ENCODE measurements at regions not wholly inside any gene's neighbourhood (a gene's known extent, or its start where the extent isn't known, plus 50 kb on each side); places are given as distances from the start of the nearest gene placed in this dataset.
A peak's percentile ranks its signal among the peaks of the same experiment; 100 is the strongest.
"Not testable (repeated sequence)": the region's sequence is repeated elsewhere in the genome, so short reads cannot be mapped to it uniquely, and the experiment has no call there.

DNA sequence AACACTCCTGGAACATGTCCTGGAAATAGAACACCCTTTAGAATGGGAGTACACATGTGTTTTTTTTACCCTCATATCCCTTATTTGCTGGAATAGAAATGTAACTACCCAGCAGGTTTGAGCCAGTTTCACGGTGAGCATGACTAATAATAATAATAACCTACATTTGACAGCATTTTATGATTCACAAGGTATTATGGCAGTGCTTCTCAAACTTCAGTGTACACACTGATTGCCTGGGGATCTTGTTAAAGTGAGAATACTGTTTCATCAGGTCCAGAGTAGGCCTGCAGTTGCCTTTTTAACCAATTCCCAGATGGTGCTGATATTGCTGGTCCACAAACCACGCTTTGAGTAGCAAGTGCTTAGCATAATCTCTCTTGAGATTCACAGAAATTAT is 63.9 kb downstream of the NFKBIZ start:
- DNase-seq = no peak

DNA sequence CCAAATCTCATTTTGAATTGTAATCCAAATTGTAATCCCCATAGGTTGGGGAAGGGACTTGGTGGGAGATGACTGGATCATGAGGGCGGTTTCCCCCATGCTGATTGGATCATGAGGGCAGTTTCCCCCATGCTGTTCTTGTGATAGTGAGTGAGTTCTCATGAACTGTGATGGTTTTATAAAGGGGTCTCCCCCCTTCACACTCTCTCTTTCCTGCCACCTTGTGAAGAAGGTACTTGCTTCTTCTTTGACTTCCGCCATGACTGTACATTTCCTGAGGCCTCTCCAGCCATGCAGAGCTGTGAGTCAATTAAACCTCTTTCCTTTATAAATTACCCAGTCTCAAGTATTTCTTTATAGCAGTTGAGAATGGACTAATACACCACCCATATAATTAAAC is 68.4 kb downstream of the NFKBIZ start:
- DNase-seq = not testable (repeated sequence)

DNA sequence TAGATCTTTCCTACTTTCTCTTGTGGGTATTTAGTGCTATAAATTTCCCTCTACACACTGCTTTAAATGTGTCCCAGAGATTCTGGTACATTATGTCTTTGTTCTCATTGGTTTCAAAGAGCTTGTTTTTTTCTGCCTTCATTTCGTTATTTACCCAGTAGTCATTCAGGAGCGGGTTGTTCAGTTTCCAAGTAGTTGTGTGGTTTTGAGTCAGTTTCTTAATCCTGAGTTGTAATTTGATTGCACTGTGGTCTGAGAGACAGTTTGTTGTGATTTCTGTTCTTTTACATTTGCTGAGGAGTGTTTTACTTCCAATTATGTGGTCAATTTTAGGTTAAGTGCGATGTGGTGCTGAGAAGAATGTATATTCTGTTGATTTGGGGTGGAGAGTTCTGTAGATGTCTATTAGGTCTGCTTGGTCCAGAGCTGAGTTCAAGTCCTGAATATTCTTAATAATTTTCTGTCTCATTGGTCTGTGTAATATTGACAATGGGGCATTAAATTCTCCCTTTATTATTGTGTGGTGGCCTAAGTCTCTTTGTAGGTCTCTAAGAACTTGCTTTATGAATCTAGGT is 72.9 kb downstream of the NFKBIZ start:
- not testable (repeated sequence) for DNase-seq

DNA sequence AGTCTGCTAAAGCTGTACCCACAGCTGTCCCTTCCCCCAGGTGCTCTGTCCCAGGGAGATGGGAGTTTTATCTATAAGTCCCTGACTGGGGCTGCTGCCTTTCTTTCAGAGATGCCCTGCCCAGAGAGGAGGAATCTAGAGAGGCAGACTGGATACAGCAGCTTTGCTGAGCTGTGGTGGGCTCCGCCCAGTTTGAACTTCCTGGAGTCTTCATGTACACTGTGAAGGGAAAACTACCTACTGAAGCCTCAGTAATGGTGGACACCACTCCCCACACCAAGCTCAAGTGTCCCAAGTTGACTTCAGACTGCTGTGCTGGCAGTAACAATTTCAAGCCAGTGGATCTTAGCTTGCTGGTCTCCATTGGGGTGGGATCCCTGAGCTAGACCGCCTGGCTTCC is 75.3 kb downstream of the NFKBIZ start:
- DNase-seq = not testable (repeated sequence)

DNA sequence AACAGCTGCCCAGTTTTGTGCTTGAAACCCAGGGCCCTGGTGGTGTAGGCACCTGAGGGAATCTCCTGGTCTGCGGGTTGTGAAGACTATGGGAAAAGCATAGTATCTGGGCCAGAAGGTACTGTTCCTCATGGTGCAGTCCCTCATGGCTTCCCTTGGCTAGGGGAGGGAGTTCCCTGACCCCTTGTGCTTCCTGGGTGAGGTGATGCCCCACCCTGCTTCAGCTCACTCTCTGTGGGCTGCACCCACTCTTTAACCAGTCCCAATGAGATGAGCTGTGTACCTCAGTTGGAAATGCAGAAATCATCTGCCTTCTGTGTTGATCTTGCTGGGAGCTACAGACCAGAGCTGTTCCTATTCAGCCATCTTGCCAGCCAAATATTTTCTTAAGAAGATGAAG is 75.8 kb downstream of the NFKBIZ start:
- not testable (repeated sequence) for DNase-seq

DNA sequence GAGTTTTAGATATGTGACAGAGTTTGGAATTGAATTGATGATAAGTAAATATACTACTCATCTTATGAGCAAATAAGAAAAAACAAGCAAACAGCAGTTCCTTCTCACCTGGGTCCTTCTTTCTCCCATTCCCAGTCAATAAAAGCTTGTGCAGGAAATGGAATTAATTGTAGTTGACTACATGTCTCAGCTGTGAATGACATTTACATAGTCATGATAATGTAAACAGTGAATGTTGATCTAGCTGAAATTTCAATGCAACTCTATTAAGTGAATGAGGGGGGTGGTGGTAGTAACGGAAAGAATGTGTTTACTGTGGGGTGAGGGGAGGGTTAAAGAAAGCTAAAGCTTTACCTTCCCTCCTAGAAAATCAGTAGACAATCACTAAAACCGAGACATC is 76.2 kb downstream of the NFKBIZ start:
- no peak for DNase-seq

DNA sequence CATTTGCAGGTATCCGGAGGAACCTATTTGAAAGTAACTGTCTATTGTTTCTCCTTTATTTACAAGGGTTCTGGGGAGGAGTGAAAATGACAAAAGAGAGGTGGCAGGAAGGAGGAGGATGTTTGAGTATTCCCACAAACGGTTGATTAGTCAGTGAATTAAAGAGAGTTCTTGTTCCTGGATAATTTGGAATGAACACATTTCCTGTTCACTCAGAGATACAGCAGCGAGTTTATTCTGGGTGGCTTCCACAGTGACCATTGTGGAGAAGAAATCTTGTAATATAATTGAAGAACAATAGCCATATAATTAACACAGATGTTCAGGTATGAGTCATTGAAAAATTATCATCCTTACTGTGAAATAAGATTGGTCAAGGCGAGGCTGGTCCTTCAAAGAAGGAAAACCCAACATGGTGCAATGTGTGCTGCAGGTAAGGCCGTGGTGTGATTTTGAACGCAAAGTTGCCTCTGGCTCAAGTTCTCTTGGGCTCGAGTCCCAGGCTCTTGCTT is 77.3 kb downstream of the NFKBIZ start:
- no peak for DNase-seq

DNA sequence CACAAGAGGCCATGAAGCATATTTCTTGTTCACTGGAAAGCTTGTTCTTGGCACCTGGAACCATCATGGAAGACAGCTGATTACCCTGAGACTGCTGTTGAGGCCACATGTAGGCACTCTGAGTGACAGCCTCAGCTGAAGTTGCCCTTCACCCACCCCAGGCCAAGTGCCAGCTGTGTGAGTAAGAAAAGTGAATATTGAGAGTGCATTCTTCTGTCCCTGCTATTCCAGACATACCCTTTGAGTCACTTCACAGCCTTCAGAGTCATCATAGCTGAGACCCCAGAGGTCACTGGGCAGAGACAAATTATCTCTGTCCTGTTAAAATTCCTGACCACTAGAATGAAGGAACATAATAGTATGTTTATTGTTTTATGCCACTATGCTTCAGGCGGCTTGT is 79.6 kb downstream of the NFKBIZ start:
- DNase-seq = no peak

DNA sequence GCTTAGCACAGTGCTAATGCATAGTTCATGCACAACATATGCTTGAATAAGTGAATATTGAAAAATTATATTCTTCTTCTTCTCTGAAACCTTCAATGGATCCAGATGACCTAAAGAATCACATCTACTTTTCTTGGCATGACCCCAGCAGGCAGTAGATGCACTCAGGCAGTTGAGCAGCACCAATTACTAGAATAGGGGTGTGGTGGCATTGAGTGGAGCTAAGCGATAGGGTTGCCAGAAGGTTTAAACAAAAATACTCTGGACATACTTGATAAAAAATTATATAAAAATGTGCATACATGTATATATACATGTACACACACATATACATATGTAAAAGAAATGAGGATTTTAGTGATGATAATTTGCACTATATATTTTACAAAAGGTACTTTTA is 81.8 kb downstream of the NFKBIZ start:
- DNase-seq = no peak

DNA sequence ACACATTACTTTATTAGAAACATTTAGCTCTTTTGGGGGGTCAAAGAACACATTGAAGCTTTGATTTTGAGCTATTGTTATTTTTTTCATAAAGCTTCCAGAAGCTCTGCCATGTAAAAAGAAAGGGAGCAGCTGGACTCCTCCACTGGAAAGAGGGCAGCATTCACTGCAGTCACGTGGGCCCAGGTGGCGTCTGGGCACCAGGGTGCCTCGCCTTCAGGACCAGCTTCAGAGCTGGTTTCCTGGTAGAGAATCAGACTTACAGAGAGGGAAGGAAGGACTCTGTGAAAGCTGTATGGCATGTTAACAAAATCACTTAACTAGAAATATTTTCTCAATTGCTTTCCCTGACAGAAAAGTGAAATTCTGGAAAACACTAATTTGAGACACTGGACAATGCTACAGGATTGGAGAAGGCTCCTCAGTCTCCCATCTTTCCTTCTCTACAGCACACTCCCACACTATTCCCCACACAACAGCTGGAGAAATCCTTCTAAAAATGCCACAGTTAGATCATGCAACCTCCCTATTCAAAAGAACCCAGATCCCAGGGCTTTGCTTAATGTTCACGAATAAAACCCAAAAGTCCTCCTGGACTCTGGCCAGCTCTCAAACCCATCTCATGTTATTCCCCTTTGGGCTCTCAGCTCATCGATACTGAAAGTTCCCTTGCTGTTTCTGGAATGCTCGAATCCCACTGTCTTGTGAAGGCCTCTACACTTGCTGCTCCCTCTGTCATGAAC is 83.2 kb downstream of the NFKBIZ start:
- DNase-seq = no peak

DNA sequence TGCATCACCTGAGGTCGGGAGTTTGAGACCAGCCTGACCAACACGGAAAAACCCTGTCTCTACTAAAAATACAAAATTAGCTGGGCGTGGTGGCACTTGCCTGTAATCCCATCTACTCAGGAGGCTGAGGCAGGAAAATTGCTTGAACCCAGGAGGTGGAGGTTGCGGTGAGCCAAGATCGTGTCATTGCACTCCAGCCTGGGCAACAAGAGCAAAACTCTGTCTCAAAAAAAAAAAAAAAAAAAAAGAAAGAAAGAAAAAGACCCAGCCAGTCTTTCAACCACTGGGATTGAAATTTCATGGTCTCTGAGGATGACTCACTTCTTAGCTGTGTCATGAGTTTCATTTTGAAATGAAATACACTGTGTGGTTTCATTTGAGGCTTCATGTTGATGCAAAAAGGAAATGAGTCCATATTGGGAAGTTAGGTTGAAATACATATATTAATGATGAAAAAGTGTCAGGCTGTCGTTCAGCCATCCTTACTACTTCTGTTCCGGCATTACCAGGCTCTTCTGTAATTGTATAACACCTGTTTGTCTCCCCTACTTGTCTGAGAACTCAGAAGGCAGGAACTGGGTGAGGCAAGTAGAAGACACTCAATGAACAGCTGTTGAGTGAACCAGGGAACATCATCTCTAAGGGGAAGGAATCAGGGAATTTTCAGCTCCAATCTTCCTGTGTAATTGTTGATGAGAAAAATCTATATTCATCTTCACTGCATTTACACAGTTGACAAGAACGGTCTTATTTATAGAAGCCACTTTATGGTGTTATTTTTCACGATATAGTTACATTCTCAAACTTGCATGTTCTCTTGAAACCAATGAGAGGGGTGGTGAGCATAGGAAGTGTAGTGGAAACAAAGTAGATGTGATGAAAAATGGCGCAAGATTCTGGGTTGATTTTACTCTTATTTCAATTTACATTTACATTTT is 87.4 kb downstream of the NFKBIZ start:
- no peak for DNase-seq

DNA sequence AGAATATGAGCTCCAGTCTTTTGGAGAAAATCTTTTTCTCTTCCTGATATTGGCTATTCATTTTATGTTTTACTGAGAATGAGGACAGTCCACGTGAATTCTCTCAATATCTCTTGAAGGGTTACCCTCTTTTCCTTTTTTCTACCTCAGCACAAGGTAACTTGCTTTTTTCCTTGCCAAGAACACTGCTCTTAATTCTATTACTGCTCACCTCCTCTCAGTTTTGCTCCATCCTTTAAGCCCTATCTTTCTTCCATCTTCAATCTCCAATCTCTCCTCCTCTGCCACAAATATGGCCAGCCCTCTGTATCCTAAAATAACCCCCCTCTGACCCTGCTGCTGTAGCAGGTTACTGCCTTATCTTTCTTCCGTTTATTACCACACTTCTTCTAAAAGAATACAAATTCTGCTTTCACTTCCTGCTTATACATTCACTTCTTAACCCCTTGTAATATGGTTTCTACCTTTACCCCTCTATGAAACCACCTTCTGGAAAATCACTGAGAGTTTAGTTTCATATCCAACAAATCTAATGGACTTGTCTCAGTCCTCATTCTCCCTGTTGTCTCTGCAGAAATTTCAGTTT is 89.0 kb downstream of the NFKBIZ start:
- no peak for DNase-seq

DNA sequence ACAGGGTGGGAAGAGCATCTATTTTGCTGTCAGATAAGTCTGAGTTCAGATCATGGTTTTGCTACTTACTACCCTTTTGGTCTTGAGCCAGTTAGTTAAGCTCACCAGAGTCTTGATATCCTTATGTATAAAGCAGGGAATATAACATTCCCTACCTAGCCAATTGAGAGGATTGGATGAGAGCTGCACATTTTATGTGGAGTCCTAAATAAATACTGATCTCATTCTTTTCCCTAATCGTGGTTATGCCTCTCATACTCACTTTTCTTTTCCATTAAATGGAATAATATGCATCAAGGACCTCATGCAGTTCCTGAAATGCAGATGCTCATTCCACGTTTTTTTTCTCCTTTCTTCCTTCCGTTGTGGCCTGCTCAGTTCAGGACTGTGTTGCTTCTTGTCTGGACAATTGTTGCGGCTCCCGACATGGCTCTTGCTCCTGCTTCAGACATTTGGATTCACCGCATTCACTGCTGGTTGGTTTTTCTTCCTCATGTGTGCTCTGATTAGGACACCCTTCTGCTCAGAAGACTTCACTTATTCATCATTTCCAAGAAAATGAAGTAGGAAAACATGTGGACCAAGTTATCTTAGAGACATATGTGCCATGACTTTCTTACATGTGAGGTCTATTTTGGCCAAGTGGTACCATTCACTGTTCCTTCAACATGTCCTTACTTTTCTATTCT is 90.2 kb downstream of the NFKBIZ start:
- DNase-seq = no peak

DNA sequence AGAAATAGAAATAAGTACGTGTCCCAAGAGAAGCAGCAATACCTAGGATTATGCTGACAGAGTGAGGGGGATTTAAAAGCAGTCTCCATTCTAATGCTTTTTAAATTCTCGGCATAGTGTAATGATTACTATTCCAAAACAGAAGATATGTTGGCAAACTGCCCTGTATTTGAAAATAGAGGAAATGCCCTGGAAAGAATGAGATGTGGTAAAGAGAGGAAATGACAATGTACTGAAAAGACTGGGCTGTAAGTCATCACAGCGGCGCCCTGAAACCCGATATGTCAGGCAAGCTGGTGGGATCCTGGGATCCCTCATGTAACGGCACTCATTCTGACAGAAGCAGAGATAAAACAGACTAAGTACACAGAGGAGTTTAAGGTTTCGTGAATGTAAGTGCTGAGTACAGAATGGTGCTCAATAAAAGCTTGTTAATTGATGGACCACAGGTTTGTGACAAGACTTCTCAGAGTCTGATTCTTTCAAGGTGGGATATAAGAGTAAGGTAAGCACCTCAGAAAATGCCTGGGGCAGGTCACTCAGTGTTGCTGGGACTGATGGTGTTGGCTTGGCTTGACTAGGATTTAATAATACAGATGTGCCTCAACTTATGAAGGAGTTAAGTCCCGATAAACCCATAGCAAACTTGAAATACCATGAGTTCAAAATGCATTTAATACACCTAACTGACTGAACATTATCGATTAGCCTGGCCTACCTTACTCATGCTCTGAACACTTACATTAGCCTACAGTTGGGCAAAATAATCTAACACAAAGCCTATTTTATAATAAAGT is 91.4 kb downstream of the NFKBIZ start:
- no peak for DNase-seq

DNA sequence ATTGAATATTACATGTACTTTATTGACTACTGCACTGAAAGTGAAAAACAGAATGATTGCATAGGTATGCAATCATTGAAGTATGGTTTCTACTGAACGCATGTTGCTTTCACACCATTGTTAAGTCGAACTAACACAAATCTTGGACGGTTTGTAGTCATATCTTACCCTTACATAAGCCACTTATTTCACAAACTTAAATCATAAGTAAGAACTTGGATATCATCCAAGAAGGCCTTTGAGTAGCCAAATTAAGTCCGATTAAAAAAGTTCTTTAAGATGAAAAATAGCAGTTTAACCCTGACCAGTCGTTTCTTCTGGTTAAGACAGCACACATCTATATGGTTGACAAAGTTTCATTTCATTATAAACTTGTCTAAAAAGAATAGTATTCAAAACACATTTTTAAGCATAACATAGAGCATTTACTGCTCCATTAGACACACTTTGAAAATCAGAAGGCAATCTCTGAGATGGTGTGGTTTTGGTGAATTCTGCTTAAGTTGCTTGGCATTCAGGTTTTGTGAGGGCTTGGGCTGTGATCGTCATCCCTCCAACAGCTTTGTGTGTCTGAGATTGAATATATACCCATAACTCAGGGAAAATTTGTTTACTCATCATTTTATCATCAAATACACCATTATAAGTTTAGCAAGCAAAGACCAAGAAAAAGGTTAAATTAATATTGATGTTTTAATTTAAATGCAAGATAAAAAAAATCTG is 92.2 kb downstream of the NFKBIZ start:
- DNase-seq = no peak

DNA sequence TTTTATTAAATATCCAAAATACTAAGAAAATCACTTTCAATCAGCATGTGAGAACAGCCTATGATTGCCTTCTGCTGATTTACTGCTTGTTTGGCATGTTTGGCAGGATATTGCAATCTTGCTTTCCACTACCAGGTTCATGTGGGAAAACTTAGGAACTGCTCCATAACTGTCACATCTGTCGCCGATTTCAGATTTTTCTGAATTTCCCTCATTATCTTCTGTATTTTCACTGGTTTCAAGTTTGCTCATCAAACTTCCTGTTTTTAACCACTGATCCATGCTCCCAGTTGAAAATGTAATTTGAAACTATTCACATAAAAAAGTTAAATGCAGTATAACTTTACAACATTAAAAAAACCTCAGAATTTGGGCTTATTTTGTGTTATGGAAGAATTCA is 93.0 kb downstream of the NFKBIZ start:
- no peak for DNase-seq

DNA sequence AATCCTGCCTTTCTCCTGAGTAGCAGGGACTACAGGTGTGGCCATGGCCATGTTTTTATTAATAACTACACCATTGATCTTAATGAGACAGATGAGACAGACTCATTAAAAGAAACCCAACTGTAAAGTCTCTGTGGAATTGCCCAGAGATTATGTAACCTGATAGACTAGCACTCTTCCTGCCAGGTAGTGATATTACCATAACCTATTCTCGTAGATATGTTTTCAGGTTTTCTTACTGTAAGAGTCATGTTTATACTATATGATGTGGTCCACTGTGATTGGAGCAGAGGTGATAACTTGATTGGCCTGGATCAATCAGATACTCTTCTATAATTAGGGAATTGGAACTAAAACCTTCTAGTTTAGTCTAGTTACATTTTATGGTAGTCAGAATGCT is 93.7 kb downstream of the NFKBIZ start:
- DNase-seq = no peak

DNA sequence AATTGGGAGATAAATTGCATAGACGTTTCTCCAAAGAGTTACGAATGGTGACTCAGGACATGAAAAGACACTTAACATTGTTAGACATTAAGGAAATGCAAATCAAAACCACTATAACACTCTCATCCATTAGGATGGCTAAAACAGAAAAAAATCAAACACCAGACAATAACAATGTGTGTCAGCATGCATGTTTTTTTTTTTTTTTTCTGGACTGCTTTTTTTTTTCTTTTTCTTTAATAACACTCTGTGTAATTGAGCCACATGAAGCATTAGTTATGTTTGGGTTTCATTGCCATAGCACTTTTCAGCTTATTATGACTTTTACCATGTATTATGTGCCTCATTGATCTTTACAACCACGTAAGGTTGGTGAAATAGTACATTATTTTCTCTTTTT is 95.0 kb downstream of the NFKBIZ start:
- no peak for DNase-seq

DNA sequence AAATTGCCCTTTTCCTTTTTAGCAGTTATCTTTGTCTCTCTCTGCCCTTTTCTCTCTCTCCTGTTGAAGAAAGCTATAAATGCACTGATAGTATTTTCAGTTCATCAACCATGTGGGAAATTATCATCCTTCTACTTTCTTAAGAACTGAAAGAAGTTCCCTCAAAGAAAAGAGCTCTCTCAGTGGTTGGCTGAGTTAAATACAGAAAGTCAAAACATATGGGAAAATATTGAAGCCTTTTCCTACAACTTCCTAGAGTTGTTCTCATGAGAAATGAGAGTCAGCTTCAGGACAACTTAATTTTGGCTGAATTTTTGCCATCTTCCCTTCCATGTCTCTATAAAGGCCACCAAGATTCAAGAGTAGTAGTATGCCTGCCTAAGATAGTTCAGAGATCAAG is 96.7 kb downstream of the NFKBIZ start:
- DNase-seq = no peak

DNA sequence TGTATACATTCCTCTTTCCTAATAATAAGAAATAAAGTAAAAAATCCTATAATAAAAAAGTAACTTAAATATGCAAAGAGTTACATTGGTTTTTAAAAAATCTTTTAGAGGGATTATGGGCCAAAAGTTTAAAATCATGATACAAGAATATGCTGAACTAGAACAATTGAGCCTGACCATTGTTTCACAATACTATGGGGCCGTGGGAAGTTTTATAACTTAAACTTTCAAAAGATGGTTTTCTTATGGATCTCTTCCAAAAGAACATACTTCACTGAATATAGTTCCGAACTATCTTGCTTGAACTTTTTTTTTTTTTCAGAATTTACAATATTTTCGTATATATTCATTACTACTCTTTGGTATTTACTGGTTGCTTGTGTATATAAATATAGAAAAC is 97.6 kb downstream of the NFKBIZ start:
- no peak for DNase-seq

DNA sequence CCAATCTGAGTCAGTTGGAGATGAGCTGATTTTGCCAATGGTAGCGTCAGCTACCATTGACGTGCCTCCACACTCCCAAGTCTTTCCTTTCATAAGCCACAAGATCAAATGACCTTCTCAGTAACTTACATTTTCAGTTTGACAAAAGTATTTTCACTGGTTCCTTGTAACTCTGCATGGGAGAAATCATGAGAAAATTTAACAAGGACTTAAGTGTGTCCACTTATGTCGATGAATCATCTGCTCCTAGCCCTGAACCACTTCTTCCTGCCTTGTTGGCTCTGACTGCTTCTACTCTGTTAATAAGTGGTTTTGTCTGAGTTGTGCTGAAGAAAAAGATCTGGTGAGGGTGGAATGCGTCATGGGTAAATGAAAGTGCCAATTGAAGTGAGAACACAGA is 101.2 kb downstream of the NFKBIZ start:
- DNase-seq = peak; percentile 12
